Left ventricle myocardium inferior (tissue), 1 donor: ENCODE measurements at regions not wholly inside any gene's neighbourhood (a gene's known extent, or its start where the extent isn't known, plus 50 kb on each side); places are given as distances from the start of the nearest gene placed in this dataset.

ENCODE experiments used
- DNase-seq: peaks from one replicate; pipeline ENCODE4 v3.0.0-alpha.2; 2020
- H3K27ac ChIP-seq: fragments of 200-600 bp; replicated peaks from 2 replicates; pipeline ENCODE4 v1.8.0; 2021
- H3K27me3 ChIP-seq: fragments of 200-600 bp; 2 replicates; pipeline ENCODE4 v1.8.0; 2021; ENCODE audit warnings: low read depth
- H3K36me3 ChIP-seq: fragments of 200-600 bp; 2 replicates; pipeline ENCODE4 v1.8.0; 2021
- H3K4me1 ChIP-seq: fragments of 200-600 bp; 2 replicates; pipeline ENCODE4 v1.8.0; 2021
- H3K4me3 ChIP-seq: fragments of 200-600 bp; 2 replicates; pipeline ENCODE4 v1.8.0; 2021; ENCODE audit warnings: mild to moderate bottlenecking, moderate library complexity
- H3K9me3 ChIP-seq: fragments of 200-600 bp; replicated peaks from 2 replicates; pipeline ENCODE4 v1.8.0; 2021
- intact Hi-C: fragments of 100-400 bp; cut with micrococcal nuclease; formaldehyde crosslinking; loops from one replicate; pipeline ENCODE4 v1.11.0; 2022
- TF ChIP-seq, protein P1 (sequence below): fragments of 200-600 bp; IDR thresholded peaks from 2 replicates; pipeline ENCODE4 v1.8.0; 2021; ENCODE audit warnings: antibody characterized with exemption, mild to moderate bottlenecking, borderline replicate concordance
- donor health status: DM: no; HTN: yes; CAD: no; lungs with severe emphysema.

DNA sequence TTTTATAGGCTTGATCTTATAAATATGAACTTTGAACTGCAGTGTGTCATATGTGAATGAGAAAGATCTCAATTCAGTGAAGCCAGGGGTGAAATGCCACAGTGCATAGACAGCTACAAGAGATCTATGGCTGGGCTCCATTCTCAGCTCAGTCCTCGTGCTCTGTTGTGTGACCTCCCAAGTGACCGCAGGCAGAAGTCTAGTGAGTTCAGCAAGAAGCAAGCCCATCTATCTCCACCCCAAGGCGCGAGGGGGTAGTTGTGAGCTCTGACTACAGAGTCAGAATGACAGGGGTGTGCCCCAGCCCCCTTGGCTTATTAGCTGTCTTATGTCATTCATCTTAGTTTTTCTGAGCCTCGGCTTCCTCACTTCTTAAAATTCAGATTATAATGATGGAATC, 378.3 kb downstream of the FBXW7 start:
- no peaks in the 10 kb centered on the region for H3K36me3 ChIP-seq
- peaks cover 37% of the 10 kb centered on the region for H3K4me1 ChIP-seq
- DNase-seq, result no peak
- H3K9me3 ChIP-seq, result no peaks in the 10 kb centered on the region
- TF ChIP-seq, protein P1, sequence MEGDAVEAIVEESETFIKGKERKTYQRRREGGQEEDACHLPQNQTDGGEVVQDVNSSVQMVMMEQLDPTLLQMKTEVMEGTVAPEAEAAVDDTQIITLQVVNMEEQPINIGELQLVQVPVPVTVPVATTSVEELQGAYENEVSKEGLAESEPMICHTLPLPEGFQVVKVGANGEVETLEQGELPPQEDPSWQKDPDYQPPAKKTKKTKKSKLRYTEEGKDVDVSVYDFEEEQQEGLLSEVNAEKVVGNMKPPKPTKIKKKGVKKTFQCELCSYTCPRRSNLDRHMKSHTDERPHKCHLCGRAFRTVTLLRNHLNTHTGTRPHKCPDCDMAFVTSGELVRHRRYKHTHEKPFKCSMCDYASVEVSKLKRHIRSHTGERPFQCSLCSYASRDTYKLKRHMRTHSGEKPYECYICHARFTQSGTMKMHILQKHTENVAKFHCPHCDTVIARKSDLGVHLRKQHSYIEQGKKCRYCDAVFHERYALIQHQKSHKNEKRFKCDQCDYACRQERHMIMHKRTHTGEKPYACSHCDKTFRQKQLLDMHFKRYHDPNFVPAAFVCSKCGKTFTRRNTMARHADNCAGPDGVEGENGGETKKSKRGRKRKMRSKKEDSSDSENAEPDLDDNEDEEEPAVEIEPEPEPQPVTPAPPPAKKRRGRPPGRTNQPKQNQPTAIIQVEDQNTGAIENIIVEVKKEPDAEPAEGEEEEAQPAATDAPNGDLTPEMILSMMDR, result no peak
- H3K27ac ChIP-seq, result no peak overlapping the region
- no peak overlapping the region for H3K4me3 ChIP-seq
- H3K27me3 ChIP-seq, result no peaks in the 10 kb centered on the region
- intact Hi-C loops, result no loop called here

DNA sequence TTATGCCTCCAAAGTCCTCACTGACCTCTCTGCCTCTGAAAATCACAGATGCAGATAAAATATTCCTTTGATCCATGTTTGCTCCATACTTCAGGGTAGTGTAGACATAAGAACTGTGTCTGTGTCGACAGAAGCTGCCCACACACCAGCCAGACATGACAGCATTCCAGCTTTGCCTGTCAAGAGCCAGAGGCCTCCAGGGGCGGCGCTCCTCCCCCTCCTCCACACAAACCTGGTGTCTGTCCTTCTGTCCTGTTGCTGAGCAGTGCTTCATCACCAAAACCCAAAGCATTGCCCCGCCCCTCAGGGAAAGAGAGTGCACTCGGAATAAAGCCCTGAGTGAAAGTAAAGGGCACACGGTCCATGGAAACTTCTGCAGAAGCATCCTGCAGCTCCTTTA, 379.4 kb downstream of the FBXW7 start:
- no peaks in the 10 kb centered on the region for H3K27me3 ChIP-seq

DNA sequence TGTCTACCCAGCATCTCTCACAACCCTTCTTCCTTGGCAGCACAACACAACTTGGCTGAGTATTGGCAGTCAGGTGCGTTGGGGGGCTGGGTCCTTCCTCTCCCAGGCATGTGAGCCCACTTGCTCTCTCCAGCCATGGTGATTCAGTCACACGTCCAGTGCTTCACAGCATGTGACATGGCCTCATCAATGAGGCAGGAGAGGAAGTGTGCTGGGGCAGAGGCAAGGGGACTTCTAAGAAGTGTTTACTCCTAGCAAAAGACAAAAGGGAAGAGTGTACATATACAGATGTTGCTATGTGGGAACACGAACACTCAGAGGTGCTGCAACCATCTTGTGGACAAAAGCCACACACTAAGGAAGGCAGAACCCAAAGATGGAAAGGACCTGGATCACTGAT, 380.8 kb downstream of the FBXW7 start:
- intact Hi-C loops, result no loop called here
- TF ChIP-seq, protein P1, result no peak

More for the DNA sequence above, 379.4 kb downstream of the FBXW7 start:
- no peak overlapping the region for H3K4me3 ChIP-seq
- intact Hi-C loops, result no loop called here
- peaks cover 25% of the 10 kb centered on the region for H3K4me1 ChIP-seq
- TF ChIP-seq, protein P1, result no peak
- no peaks in the 10 kb centered on the region for H3K36me3 ChIP-seq
- H3K27ac ChIP-seq, result no peak overlapping the region
- peak; percentile 48 for DNase-seq
- H3K9me3 ChIP-seq, result no peaks in the 10 kb centered on the region

DNA sequence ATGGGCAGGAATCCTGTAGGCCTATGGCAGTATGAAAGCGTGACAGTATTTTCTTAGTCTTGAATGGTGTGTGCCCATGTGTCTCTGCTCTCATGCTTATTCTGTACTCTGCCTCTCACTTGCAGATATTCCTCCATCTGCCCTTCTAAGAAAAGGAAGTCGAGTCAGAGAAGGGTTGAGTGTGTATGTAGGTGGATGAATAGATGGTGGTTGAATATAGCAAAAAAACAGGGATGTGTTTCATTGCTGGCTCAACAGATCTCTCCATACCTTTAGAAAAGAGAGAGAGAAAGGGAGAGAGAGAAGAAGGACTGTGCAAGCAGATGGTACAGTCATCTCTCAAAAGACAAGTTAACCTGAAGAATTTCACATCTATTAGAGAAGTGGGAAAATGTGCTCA, 381.5 kb downstream of the FBXW7 start:
- Histone ChIP-seq H3K4me1 (peaks cover 14% of the 10 kb centered on the region), H3K27me3 (no peaks in the 10 kb centered on the region), H3K27ac (no peak overlapping the region), H3K4me3 (no peak overlapping the region), H3K36me3 (no peaks in the 10 kb centered on the region), H3K9me3 (no peaks in the 10 kb centered on the region)
- intact Hi-C loops, result no loop called here
- TF ChIP-seq, protein P1, result no peak
- no peak for DNase-seq

More for the DNA sequence above, 380.8 kb downstream of the FBXW7 start:
- Histone ChIP-seq H3K4me1 (peaks cover 21% of the 10 kb centered on the region), H3K9me3 (no peaks in the 10 kb centered on the region), H3K27me3 (no peaks in the 10 kb centered on the region), H3K4me3 (no peak overlapping the region), H3K27ac (no peak overlapping the region), H3K36me3 (no peaks in the 10 kb centered on the region)
- DNase-seq, result no peak

DNA sequence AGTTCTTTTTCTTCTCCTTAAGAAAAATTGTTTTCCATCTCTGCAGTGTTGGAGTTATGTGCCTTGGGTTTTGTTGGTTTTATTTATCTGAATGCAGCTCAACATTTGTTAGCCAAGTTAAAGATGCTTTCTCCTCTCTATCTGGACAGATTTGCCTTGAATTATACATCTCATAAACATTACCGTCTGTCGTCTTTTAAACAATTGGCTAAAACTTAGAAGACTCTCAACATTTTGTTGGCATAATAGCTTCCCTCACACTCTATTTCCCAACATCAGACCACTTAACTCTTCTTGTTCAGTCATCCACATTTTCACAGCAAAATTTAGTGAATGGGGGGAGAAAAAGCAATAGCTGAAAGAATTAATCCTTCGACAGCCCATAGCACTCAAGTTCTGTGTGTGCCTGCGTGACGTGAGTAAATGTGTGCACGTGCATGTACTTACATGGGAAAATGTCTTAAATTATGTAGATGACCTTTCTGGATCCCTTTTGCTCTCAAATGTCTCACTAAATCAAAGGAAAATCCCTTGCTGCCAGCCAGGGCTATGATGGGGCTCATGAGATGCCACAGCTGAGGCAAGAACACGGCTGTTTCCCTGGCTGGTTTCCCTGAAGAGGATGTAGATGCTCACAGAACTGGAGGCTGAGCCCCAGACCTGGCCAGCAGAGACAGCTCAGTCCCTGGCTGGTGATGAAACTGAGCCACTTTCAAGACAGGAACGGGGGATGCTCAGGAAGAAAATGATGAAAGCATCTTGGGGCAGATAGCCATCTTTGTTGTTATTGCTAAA, 382.2 kb downstream of the FBXW7 start:
- no peak for DNase-seq
- H3K9me3 ChIP-seq, result no peaks in the 10 kb centered on the region
- no peaks in the 10 kb centered on the region for H3K27me3 ChIP-seq
- intact Hi-C loops, result no loop called here
- no peaks in the 10 kb centered on the region for H3K36me3 ChIP-seq
- H3K4me1 ChIP-seq, result peaks cover 14% of the 10 kb centered on the region
- TF ChIP-seq, protein P1, result no peak
- no peak overlapping the region for H3K27ac ChIP-seq
- H3K4me3 ChIP-seq, result no peak overlapping the region
